ENCODE measurements at regions not wholly inside any gene's neighbourhood (a gene's known extent, or its start where the extent isn't known, plus 50 kb on each side); places are given as distances from the start of the nearest gene placed in this dataset.

- Histone ChIP-seq H4K20me1 (replicated peaks in 1 of 2; ENCODE audit: control insufficient read depth in 1 of 2, insufficient read depth in 2 of 2, low read length in 2 of 2) (no peaks in the 10 kb centered on the region), H2BK120ac (replicated peaks; ENCODE audit: low read depth, low read length) (no peak overlapping the region), H3K9me3 (ENCODE audit: insufficient read depth in 2 of 2, low read depth in 1 of 2, low read length in 1 of 2) (no peaks in the 10 kb centered on the region), H3K23me2 (ENCODE audit: low read depth, low read length) (no peaks in the 10 kb centered on the region), H2AK5ac (ENCODE audit: low read depth, low read length) (no peak overlapping the region), H3K27me3 (replicated peaks in 1 of 4; ENCODE audit: control insufficient read depth in 3 of 4, extremely low read depth in 1 of 4, insufficient read depth in 3 of 4, low read length in 3 of 4) (no peaks in the 10 kb centered on the region), H3K18ac (ENCODE audit: extremely low read depth, low read length) (no peak overlapping the region), H3K4me1 (replicated peaks in 1 of 4; ENCODE audit: control insufficient read depth in 3 of 4, insufficient read depth in 4 of 4, low read length in 3 of 4) (peaks cover 0 to 4% (median 0%) of the 10 kb centered on the region in 4 experiments; a peak in 1 of 7 replicates), H3K4me3 (ENCODE audit: extremely low read depth in 1 of 4, insufficient read depth in 2 of 4, low read depth in 3 of 4, low read length in 4 of 4) (no peak overlapping the region), H3K4me2 (ENCODE audit: insufficient read depth in 1 of 2, low read depth in 2 of 2, low read length in 2 of 2) (no peak overlapping the region), H4K8ac (ENCODE audit: extremely low read depth, insufficient read depth, low read length) (no peak overlapping the region), H2AFZ (ENCODE audit: low read length) (no peak overlapping the region), H3K27ac (ENCODE audit: low read depth, low read length) (no peak overlapping the region), H3K36me3 (ENCODE audit: control insufficient read depth in 2 of 4, insufficient read depth in 4 of 4, low read length in 3 of 4) (no peaks in the 10 kb centered on the region), H3K79me1 (ENCODE audit: low read depth, low read length) (no peaks in the 10 kb centered on the region), H3K9ac (replicated peaks in 1 of 4; ENCODE audit: extremely low read depth in 1 of 4, low read depth in 3 of 4, low read length in 3 of 4) (no peak overlapping the region), H2BK5ac (ENCODE audit: low read depth, low read length) (no peak overlapping the region), H2BK12ac (ENCODE audit: low read depth, low read length) (no peak overlapping the region), H3K56ac (replicated peaks; ENCODE audit: insufficient read length, low read depth, low read length) (no peak overlapping the region), H2BK15ac (ENCODE audit: low read length) (no peak overlapping the region), H3K79me2 (ENCODE audit: control insufficient read depth in 1 of 2, insufficient read depth in 2 of 2, low read length in 2 of 2) (no peaks in the 10 kb centered on the region), H3K4ac (replicated peaks; ENCODE audit: insufficient read length, low read depth, low read length) (no peak overlapping the region), H3K14ac (ENCODE audit: insufficient read length) (no peak overlapping the region), H3K23ac (ENCODE audit: insufficient read length) (no peak overlapping the region), H2BK20ac (ENCODE audit: low read length) (no peak overlapping the region), H4K91ac (replicated peaks; ENCODE audit: insufficient read length, low read length) (no peak overlapping the region), H4K5ac (ENCODE audit: insufficient read length, low read depth, low read length) (no peak overlapping the region)
- no peak for DNase-seq (ENCODE audit: low read depth in 1 of 2, low spot score in 2 of 2)
- 90% methylated on average over 2 of the region's 2 CpGs; no CpG with 5 or more reads in 1 of the 2 experiments for WGBS, 2 experiments (ENCODE audit: extremely low coverage in 1 of 2, insufficient coverage in 1 of 2, insufficient read length in 1 of 2, insufficient replicate concordance in 2 of 2, low coverage in 1 of 2, low lambda C conversion rate in 2 of 2, missing lambda C conversion rate in 1 of 2)
- ChIA-PET CTCF (ENCODE audit: partially characterized antibody) (interaction anchor here (0.8 kb wide), 1 partner anchor 260 kb away, joined by 3 read pairs; no protein-coding TSS in a partner anchor), POLR2A (ENCODE audit: partially characterized antibody) (interaction anchor here (1.0 kb wide), 1 partner anchor 64 kb away, joined by 3 read pairs; the partner anchor contains the start of gene NIBAN1)
- FAIRE-seq: no peak
- TF ChIP-seq BCL11A (IDR thresholded peaks at IDR 0.05; ENCODE audit: low read depth in 2 of 2, low read length in 2 of 2) (no peak), TAF1 (IDR thresholded peaks at IDR 0.05; ENCODE audit: low read depth, low read length) (no peak), CBX5 (IDR thresholded peaks at IDR 0.05; ENCODE audit: low read depth, low read length) (no peak), MAFK (IDR thresholded peaks at IDR 0.05; ENCODE audit: low read depth, low read length) (no peak), HDAC2 (IDR thresholded peaks at IDR 0.05; ENCODE audit: borderline replicate concordance in 1 of 2, low read depth in 2 of 2, low read length in 2 of 2) (no peak), MAX (IDR thresholded peaks at IDR 0.05) (no peak), POU5F1 (IDR thresholded peaks at IDR 0.05; ENCODE audit: low read depth, low read length) (no peak), SIN3A (conservative IDR thresholded peaks at IDR 0.05 in 1 of 2, IDR thresholded peaks at IDR 0.05 in 1 of 2; ENCODE audit: low read depth in 1 of 2, low read length in 2 of 2) (no peak), CREB1 (IDR thresholded peaks at IDR 0.05) (no peak), TEAD4 (IDR thresholded peaks at IDR 0.05; ENCODE audit: low read depth, low read length) (no peak), EZH2 (IDR thresholded peaks at IDR 0.05; ENCODE audit: low read depth, low read length, severe bottlenecking) (no peak), CTBP2 (IDR thresholded peaks at IDR 0.05; ENCODE audit: borderline replicate concordance, insufficient read depth, insufficient read length, low read length) (no peak)
These were observed 64.3 kb downstream of the NIBAN1 start for GRCh38 chr1:184910005-184910404.
